ENCODE measurements at regions not wholly inside any gene's neighbourhood (a gene's known extent, or its start where the extent isn't known, plus 50 kb on each side); places are given as distances from the start of the nearest gene placed in this dataset.

DNA sequence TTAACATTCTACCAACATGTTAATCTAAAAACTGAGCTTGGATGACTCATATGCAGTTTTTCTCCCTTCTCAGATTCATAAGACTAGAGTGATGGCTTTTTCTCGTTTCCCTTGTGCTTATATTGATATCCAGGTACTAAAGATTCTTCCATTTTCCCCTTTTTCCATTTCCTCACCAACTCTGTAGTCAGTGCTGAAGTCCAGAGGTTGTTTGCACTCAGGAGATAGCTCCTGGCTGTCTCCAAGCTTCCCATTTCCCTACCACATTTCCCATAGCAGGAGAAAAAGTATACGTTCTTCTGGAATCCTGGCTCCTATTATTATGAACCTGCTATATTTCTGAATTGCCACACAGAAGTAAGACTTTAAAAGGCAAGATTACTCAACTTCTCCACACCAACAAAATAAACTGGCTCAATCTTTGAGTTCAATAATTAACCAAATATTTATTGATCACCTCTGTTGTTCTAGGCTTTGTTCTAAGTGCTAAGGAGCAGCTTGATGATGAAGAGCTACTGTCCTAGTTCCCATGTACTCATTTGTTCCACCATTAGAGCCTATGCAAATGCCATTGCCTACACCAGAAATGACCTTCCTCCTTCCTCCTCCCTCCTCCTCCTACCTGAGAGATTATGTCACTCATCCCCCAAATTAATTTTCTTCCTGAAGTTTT is 454.4 kb upstream of the RPS6KA3 start:
- Histone ChIP-seq H3K4me1 (no peaks in the 10 kb centered on the region), H3K27me3 (no peaks in the 10 kb centered on the region), H3K9me3 (no peaks in the 10 kb centered on the region), H3K27ac (no peak overlapping the region), H3K4me3 (no peak overlapping the region), H3K36me3 (no peaks in the 10 kb centered on the region)
- DNase-seq (no peak), ATAC-seq (no peak)
- intact Hi-C loops (cut with DNase I), result no loop called here
- no peak for TF ChIP-seq CTCF (IDR thresholded peaks at IDR 0.05)

DNA sequence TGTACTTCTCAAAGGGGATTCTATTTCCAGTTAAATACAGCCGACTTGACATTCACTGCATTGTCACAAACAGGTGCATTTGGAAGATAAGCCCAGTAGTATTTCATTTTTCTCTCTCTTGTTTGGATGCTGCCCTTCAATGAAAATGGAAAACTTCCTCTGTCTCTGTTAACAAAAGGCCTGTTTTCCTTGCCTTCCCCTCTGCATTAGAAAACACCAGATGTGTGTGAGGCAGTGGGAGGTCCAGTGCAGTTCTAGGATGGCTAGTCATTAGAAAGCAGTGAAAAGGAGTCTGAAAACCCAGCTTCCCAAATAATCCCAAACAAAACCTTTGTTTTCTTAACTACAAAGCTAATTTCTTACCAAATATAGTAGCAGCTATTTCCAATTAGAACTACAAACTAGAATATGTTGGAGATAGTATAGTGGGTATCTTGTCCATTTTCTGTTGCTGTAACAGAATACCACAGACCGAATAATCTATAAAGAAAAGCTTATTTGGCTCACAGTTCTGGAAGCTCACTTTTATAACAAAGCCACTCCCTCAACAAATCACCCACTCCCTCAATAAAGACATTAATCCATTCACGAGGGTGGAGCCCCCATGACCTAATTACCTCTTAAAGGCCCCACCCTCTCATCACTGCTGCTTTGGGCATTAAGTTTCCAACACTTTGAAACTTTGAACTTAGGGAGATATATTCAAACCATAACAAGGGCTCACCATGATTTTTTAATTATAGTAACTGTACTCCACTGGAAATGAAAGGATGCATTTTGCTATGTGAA is 452.1 kb upstream of the RPS6KA3 start:
- Histone ChIP-seq H3K4me3 (no peak overlapping the region), H3K27ac (no peak overlapping the region), H3K4me1 (no peaks in the 10 kb centered on the region), H3K9me3 (no peaks in the 10 kb centered on the region), H3K27me3 (no peaks in the 10 kb centered on the region), H3K36me3 (no peaks in the 10 kb centered on the region)
- TF ChIP-seq CTCF (IDR thresholded peaks at IDR 0.05), result no peak
- ATAC-seq (no peak), DNase-seq (no peak)
- intact Hi-C loops (cut with DNase I), result no loop called here

- H3K27ac ChIP-seq, result no peak overlapping the region
- H3K36me3 ChIP-seq, result no peaks in the 10 kb centered on the region
- H3K27me3 ChIP-seq, result no peaks in the 10 kb centered on the region
- no peak for TF ChIP-seq CTCF (IDR thresholded peaks at IDR 0.05)
- intact Hi-C loops (cut with DNase I), result no loop called here
- no peaks in the 10 kb centered on the region for H3K9me3 ChIP-seq
- DNase-seq (no peak), ATAC-seq (peak; percentile 79)
- no peaks in the 10 kb centered on the region for H3K4me1 ChIP-seq
- H3K4me3 ChIP-seq, result no peak overlapping the region
Observed at GRCh38 chrX:20715176-20715575, 448.5 kb upstream of the RPS6KA3 start.

DNA sequence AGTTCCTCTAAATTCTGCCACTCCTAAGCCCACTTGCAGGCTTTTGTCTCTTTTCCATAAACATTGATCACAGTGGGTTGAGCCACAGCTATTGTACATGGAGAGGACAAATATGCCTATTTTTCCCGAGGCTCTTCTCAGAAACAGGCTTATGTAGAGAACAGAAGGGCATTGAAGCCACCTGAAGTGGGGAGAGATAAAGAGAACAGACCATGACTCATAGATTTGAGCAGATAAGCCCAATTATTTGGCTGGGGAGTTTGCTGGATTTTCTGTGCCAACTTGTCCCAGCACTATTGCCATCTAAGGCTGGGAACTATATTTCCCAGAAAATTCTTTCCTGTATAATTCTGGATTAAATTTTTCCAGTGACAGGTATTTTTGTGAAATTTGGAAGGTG is 446.1 kb upstream of the RPS6KA3 start:
- Histone ChIP-seq H3K36me3 (no peaks in the 10 kb centered on the region), H3K4me1 (no peaks in the 10 kb centered on the region), H3K27me3 (no peaks in the 10 kb centered on the region), H3K9me3 (no peaks in the 10 kb centered on the region), H3K27ac (no peak overlapping the region), H3K4me3 (no peak overlapping the region)
- DNase-seq (no peak), ATAC-seq (no peak)
- intact Hi-C loops (cut with DNase I), result no loop called here
- TF ChIP-seq CTCF (IDR thresholded peaks at IDR 0.05), result no peak

- intact Hi-C loops (cut with DNase I), result no loop called here
Observed at GRCh38 chrX:20711366-20711765, 444.7 kb upstream of the RPS6KA3 start.

More at GRCh38 chrX:20711366-20711765, 444.7 kb upstream of the RPS6KA3 start:
- no peak for TF ChIP-seq CTCF (IDR thresholded peaks at IDR 0.05)
- Histone ChIP-seq H3K9me3 (no peaks in the 10 kb centered on the region), H3K27ac (no peak overlapping the region), H3K27me3 (no peaks in the 10 kb centered on the region), H3K4me1 (no peaks in the 10 kb centered on the region), H3K4me3 (no peak overlapping the region), H3K36me3 (no peaks in the 10 kb centered on the region)
- ATAC-seq (no peak), DNase-seq (no peak)

Measured in upper lobe of right lung (tissue), 1 donor.